ENCODE measurements at regions not wholly inside any gene's neighbourhood (a gene's known extent, or its start where the extent isn't known, plus 50 kb on each side); places are given as distances from the start of the nearest gene placed in this dataset.

DNA sequence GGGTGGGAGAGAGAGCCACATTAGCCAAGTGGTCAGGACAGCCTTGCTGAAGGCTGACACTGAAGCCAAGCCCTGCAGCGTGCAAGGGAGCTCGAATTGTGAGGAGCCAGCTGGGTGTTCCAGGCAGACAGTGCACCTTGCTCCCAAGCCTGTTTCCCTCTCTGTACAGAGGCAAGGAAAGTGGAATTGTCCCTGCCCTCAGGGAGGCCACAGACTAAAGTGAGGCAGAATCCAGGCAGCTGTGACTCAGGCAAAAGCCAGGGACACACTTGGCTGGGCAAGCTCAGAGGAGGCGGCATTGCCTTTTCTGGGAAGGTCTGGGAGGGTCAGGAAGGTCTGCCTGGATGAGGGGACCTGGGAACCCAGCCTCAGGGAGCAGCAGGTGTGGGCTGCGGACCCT is 50.2 kb upstream of the LMX1B start:
- TF ChIP-seq POLR2A (IDR thresholded peaks at IDR 0.05), result no peak
- TF ChIP-seq, protein P1, sequence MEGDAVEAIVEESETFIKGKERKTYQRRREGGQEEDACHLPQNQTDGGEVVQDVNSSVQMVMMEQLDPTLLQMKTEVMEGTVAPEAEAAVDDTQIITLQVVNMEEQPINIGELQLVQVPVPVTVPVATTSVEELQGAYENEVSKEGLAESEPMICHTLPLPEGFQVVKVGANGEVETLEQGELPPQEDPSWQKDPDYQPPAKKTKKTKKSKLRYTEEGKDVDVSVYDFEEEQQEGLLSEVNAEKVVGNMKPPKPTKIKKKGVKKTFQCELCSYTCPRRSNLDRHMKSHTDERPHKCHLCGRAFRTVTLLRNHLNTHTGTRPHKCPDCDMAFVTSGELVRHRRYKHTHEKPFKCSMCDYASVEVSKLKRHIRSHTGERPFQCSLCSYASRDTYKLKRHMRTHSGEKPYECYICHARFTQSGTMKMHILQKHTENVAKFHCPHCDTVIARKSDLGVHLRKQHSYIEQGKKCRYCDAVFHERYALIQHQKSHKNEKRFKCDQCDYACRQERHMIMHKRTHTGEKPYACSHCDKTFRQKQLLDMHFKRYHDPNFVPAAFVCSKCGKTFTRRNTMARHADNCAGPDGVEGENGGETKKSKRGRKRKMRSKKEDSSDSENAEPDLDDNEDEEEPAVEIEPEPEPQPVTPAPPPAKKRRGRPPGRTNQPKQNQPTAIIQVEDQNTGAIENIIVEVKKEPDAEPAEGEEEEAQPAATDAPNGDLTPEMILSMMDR (IDR thresholded peaks at IDR 0.05), result no peak
- Histone ChIP-seq H3K27ac (no peak overlapping the region), H3K36me3 (no peaks in the 10 kb centered on the region), H3K9me3 (no peaks in the 10 kb centered on the region), H3K4me1 (no peaks in the 10 kb centered on the region), H3K4me3 (no peak overlapping the region), H3K27me3 (no peaks in the 10 kb centered on the region)
- no CpG with 5 or more reads among the region's 4 CpGs for WGBS (ENCODE audit: insufficient coverage, low coverage, low lambda C conversion rate, missing lambda C conversion rate)
- intact Hi-C loops (cut with DNase I), result no loop called here
- peak in 1 of 3 donors; percentile 37 for DNase-seq
- ATAC-seq, result no peak

All from right lobe of liver (tissue), 6 donors.